ENCODE measurements at regions not wholly inside any gene's neighbourhood (a gene's known extent, or its start where the extent isn't known, plus 50 kb on each side); places are given as distances from the start of the nearest gene placed in this dataset.
"Not testable (repeated sequence)": the region's sequence is repeated elsewhere in the genome, so short reads cannot be mapped to it uniquely, and the experiment has no call there.

- POLR2A ChIA-PET; H3K36me3 Mint-ChIP-seq (ENCODE audit: low read depth); CTCF ChIA-PET; H3K27me3 Mint-ChIP-seq; ATAC-seq; H3K27ac Mint-ChIP-seq; DNase-seq; H3K4me1 Mint-ChIP-seq; intact Hi-C loops (cut with DNase I, micrococcal nuclease); H3K9me3 Mint-ChIP-seq (ENCODE audit: low read depth); H3K4me3 Mint-ChIP-seq: not testable (repeated sequence)
Observed at GRCh38 chr6:115579565-115579964, 481.1 kb downstream of the FRK start.

GRCh38 chr6:115577270-115577669 is 483.4 kb downstream of the FRK start:
- no peak for DNase-seq
- H3K9me3 Mint-ChIP-seq (ENCODE audit: low read depth), result peaks cover 3% of the 10 kb centered on the region
- H3K4me3 Mint-ChIP-seq, result no peak overlapping the region
- no peaks in the 10 kb centered on the region for H3K36me3 Mint-ChIP-seq (ENCODE audit: low read depth)
- ChIA-PET POLR2A (no interaction called here), CTCF (no interaction called here)
- ATAC-seq, result no peak
- intact Hi-C loops (cut with DNase I, micrococcal nuclease), result no loop called here
- H3K27ac Mint-ChIP-seq, result no peak overlapping the region
- H3K27me3 Mint-ChIP-seq, result no peaks in the 10 kb centered on the region
- no peaks in the 10 kb centered on the region for H3K4me1 Mint-ChIP-seq

GRCh38 chr6:115575285-115575684 is 485.4 kb downstream of the FRK start:
- H3K4me3 Mint-ChIP-seq, result no peak overlapping the region
- intact Hi-C loops (cut with DNase I, micrococcal nuclease), result no loop called here
- DNase-seq (no peak), ATAC-seq (no peak)
- H3K27me3 Mint-ChIP-seq, result no peaks in the 10 kb centered on the region
- POLR2A ChIA-PET, result no interaction called here
- H3K4me1 Mint-ChIP-seq, result no peaks in the 10 kb centered on the region
- no peak overlapping the region for H3K27ac Mint-ChIP-seq
- H3K36me3 Mint-ChIP-seq (ENCODE audit: low read depth), result no peaks in the 10 kb centered on the region
- peaks cover 3% of the 10 kb centered on the region for H3K9me3 Mint-ChIP-seq (ENCODE audit: low read depth)
- CTCF ChIA-PET, result no interaction called here

GRCh38 chr6:115573861-115574260 is 486.8 kb downstream of the FRK start:
- intact Hi-C loops (cut with DNase I, micrococcal nuclease), result no loop called here

GRCh38 chr6:115570331-115570730 is 490.4 kb downstream of the FRK start:
- ChIA-PET POLR2A (no interaction called here), CTCF (no interaction called here)

More at GRCh38 chr6:115573861-115574260, 486.8 kb downstream of the FRK start:
- peaks cover 3% of the 10 kb centered on the region for H3K9me3 Mint-ChIP-seq (ENCODE audit: low read depth)
- no peak for DNase-seq
- no peaks in the 10 kb centered on the region for H3K4me1 Mint-ChIP-seq
- CTCF ChIA-PET, result no interaction called here
- no peaks in the 10 kb centered on the region for H3K36me3 Mint-ChIP-seq (ENCODE audit: low read depth)
- POLR2A ChIA-PET, result no interaction called here
- no peak for ATAC-seq
- no peak overlapping the region for H3K4me3 Mint-ChIP-seq
- no peaks in the 10 kb centered on the region for H3K27me3 Mint-ChIP-seq
- no peak overlapping the region for H3K27ac Mint-ChIP-seq

GRCh38 chr6:115554060-115554459 is 506.6 kb downstream of the FRK start:
- Mint-ChIP-seq H3K9me3 (ENCODE audit: low read depth) (no peaks in the 10 kb centered on the region), H3K27me3 (no peaks in the 10 kb centered on the region), H3K36me3 (ENCODE audit: low read depth) (no peaks in the 10 kb centered on the region), H3K27ac (no peak overlapping the region), H3K4me3 (no peak overlapping the region), H3K4me1 (no peaks in the 10 kb centered on the region)
- intact Hi-C loops (cut with DNase I, micrococcal nuclease), result no loop called here
- ChIA-PET CTCF (no interaction called here), POLR2A (no interaction called here)
- ATAC-seq (no peak), DNase-seq (no peak)

More at GRCh38 chr6:115570331-115570730, 490.4 kb downstream of the FRK start:
- peaks cover 4% of the 10 kb centered on the region for H3K9me3 Mint-ChIP-seq (ENCODE audit: low read depth)
- H3K27ac Mint-ChIP-seq, result no peak overlapping the region
- no peak for DNase-seq
- H3K27me3 Mint-ChIP-seq, result no peaks in the 10 kb centered on the region
- ATAC-seq, result no peak
- no peaks in the 10 kb centered on the region for H3K4me1 Mint-ChIP-seq
- no peak overlapping the region for H3K4me3 Mint-ChIP-seq
- intact Hi-C loops (cut with DNase I, micrococcal nuclease), result no loop called here
- no peaks in the 10 kb centered on the region for H3K36me3 Mint-ChIP-seq (ENCODE audit: low read depth)

GRCh38 chr6:115551527-115551926 is 509.2 kb downstream of the FRK start:
- CTCF ChIA-PET, result no interaction called here
- ATAC-seq, result no peak
- DNase-seq, result no peak
- H3K36me3 Mint-ChIP-seq (ENCODE audit: low read depth), result no peaks in the 10 kb centered on the region
- no peaks in the 10 kb centered on the region for H3K27me3 Mint-ChIP-seq
- H3K4me1 Mint-ChIP-seq, result no peaks in the 10 kb centered on the region
- peaks cover 5% of the 10 kb centered on the region for H3K9me3 Mint-ChIP-seq (ENCODE audit: low read depth)
- no peak overlapping the region for H3K4me3 Mint-ChIP-seq
- POLR2A ChIA-PET, result no interaction called here
- intact Hi-C loops (cut with DNase I, micrococcal nuclease), result no loop called here
- no peak overlapping the region for H3K27ac Mint-ChIP-seq

GRCh38 chr6:115545672-115545986 is 515.1 kb downstream of the FRK start:
- Mint-ChIP-seq H3K4me3 (no peak overlapping the region), H3K4me1 (no peaks in the 10 kb centered on the region), H3K36me3 (ENCODE audit: low read depth) (no peaks in the 10 kb centered on the region), H3K9me3 (ENCODE audit: low read depth) (peaks cover 9% of the 10 kb centered on the region), H3K27ac (no peak overlapping the region), H3K27me3 (no peaks in the 10 kb centered on the region)
- no peak for ATAC-seq
- ChIA-PET CTCF (no interaction called here), POLR2A (no interaction called here)
- no peak for DNase-seq
- intact Hi-C loops (cut with DNase I, micrococcal nuclease), result no loop called here

- ChIA-PET CTCF (no interaction called here), POLR2A (no interaction called here)
- Mint-ChIP-seq H3K9me3 (ENCODE audit: low read depth) (peaks cover 12% of the 10 kb centered on the region), H3K4me1 (no peaks in the 10 kb centered on the region), H3K4me3 (no peak overlapping the region), H3K36me3 (ENCODE audit: low read depth) (no peaks in the 10 kb centered on the region), H3K27ac (no peak overlapping the region), H3K27me3 (no peaks in the 10 kb centered on the region)
- no peak for DNase-seq
- ATAC-seq, result no peak
- intact Hi-C loops (cut with DNase I, micrococcal nuclease), result no loop called here
Observed at GRCh38 chr6:115544765-115545671, 515.7 kb downstream of the FRK start.

GRCh38 chr6:115540077-115540869 is 520.4 kb downstream of the FRK start:
- ATAC-seq, result no peak
- POLR2A ChIA-PET, result no interaction called here
- H3K4me3 Mint-ChIP-seq, result no peak overlapping the region

GRCh38 chr6:115539531-115539930 is 521.2 kb downstream of the FRK start:
- Mint-ChIP-seq H3K4me1 (no peaks in the 10 kb centered on the region), H3K4me3 (no peak overlapping the region), H3K27me3 (no peaks in the 10 kb centered on the region), H3K36me3 (ENCODE audit: low read depth) (no peaks in the 10 kb centered on the region), H3K27ac (no peak overlapping the region), H3K9me3 (ENCODE audit: low read depth) (peaks cover 4% of the 10 kb centered on the region)
- ChIA-PET POLR2A (no interaction called here), CTCF (no interaction called here)
- intact Hi-C loops (cut with DNase I, micrococcal nuclease), result no loop called here
- no peak for DNase-seq
- ATAC-seq, result no peak

More at GRCh38 chr6:115540077-115540869, 520.4 kb downstream of the FRK start:
- Mint-ChIP-seq H3K9me3 (ENCODE audit: low read depth) (peaks cover 2% of the 10 kb centered on the region), H3K27ac (no peak overlapping the region), H3K27me3 (no peaks in the 10 kb centered on the region), H3K36me3 (ENCODE audit: low read depth) (no peaks in the 10 kb centered on the region), H3K4me1 (no peaks in the 10 kb centered on the region)
- DNase-seq, result no peak
- intact Hi-C loops (cut with DNase I, micrococcal nuclease), result no loop called here
- CTCF ChIA-PET, result no interaction called here

- no peaks in the 10 kb centered on the region for H3K36me3 Mint-ChIP-seq (ENCODE audit: low read depth)
- H3K4me3 Mint-ChIP-seq, result no peak overlapping the region
- POLR2A ChIA-PET, result no interaction called here
- DNase-seq (no peak), ATAC-seq (no peak)
- no peaks in the 10 kb centered on the region for H3K4me1 Mint-ChIP-seq
- no peaks in the 10 kb centered on the region for H3K27me3 Mint-ChIP-seq
- peaks cover 17% of the 10 kb centered on the region for H3K9me3 Mint-ChIP-seq (ENCODE audit: low read depth)
- CTCF ChIA-PET, result no interaction called here
- intact Hi-C loops (cut with DNase I, micrococcal nuclease), result no loop called here
- no peak overlapping the region for H3K27ac Mint-ChIP-seq
Observed at GRCh38 chr6:115524821-115525220, 535.9 kb downstream of the FRK start.
